Left renal cortex interstitium (tissue), 4 donors: ENCODE measurements at regions not wholly inside any gene's neighbourhood (a gene's known extent, or its start where the extent isn't known, plus 50 kb on each side); places are given as distances from the start of the nearest gene placed in this dataset.
A peak's percentile ranks its signal among the peaks of the same experiment; 100 is the strongest.
"Not testable (repeated sequence)": the region's sequence is repeated elsewhere in the genome, so short reads cannot be mapped to it uniquely, and the experiment has no call there.

Experiments
- DNase-seq, 4 donors: peaks; one replicate each; pipeline ENCODE4 v3.0.0-alpha.2; 2013; ENCODE audit warnings: low read depth in 4 of 4, low spot score in 2 of 4, missing footprints in 1 of 4

DNA sequence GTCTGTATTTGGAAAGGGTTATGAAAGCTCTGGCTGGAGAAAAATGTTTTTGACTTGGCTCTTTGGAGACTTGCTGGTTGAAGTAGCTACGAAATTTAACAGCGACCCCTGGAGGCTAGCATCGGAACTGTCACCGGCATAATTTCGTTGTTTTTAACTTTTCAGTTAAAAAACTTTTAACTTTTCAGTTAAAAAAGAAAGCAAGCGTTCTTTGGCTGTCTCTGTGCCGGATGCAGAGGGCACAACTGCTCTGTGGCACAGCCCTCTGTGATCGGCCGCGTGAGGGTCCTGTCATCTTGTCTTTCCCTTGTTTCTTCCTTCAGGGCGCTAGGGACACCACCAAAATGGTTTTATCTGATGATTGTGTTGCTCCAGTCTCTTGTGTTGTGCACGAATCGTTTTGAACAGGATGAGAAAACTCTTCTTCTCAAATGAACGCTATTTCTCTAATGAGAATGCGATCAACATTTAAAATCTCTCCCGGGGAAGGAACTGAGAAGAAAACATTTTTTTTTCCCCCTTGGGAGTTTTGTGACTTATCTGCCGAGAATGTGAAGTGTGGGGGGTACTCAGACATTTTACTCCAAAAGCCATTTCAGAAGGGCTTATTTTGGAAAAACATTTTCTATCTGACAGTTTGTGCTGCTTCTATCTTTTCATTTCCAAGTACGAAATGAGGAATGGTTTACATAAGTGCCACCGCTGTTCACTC lies 57.1 kb downstream of the ADCYAP1 start:
- peak in 2 of 4 donors; percentile 26 to 32 for DNase-seq

- DNase-seq: no peak
Measured at GRCh38 chr18:963276-963675, 58.6 kb downstream of the ADCYAP1 start.

- no peak for DNase-seq
Measured at GRCh38 chr18:965921-966758, 61.5 kb downstream of the ADCYAP1 start.

- DNase-seq: no peak
Measured at GRCh38 chr18:966759-967576, 62.3 kb downstream of the ADCYAP1 start.

DNA sequence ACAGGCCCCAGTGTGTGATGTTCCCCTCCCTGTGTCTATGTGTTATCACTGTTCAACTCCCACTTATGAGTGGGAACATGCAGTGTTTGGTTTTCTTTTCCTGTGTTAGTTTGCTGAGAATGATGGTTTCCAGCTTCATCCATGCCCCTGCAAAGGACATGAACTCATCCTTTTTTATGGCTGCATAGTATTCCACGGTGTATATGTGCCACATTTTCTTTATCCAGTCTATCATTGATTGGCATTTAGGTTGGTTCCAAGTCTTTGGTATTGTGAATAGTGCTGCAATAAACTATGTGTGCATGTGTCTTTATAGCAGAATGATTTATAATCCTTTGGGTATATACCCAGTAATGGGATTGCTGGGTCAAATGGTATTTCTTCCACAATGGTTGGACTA lies 64.2 kb downstream of the ADCYAP1 start:
- DNase-seq: not testable (repeated sequence)

DNA sequence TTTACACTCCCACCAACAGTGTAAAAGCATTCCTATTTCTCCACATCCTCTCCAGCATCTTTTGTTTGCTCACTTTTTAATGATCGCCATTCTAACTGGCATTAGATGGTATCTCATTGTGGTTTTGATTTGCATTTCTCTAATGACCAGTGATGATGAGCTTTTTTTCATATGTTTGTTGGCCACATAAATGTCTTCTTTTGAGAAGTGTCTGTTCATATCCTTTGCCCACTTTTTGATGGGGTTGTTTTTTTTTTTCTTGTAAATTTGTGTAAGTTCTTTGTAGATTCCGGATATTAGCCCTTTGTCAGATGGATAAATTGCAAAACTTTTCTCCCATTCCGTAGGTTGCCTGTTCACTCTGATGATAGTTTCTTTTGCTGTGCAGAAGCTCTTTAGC lies 64.6 kb downstream of the ADCYAP1 start:
- not testable (repeated sequence) for DNase-seq

- DNase-seq: not testable (repeated sequence)
Measured at GRCh38 chr18:974606-975005, 69.9 kb downstream of the ADCYAP1 start.

- not testable (repeated sequence) for DNase-seq
Measured at GRCh38 chr18:976393-977128, 71.9 kb downstream of the ADCYAP1 start.

DNA sequence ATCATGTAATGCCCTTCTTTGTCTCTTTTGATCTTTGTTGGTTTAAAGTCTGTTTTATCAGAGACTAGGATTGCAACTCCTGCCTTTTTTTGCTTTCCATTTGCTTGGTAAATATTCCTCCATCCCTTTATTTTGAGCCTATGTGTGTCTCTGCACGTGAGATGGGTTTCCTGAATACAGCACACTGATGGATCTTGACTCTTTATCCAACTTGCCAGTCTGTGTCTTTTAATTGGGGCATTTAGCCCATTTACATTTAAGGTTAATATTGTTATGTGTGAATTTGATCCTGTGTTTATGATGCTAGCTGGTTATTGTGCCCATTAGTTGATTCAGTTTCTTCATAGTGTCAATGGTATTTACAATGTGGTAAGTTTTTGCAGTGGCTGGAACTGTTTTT lies 72.7 kb downstream of the ADCYAP1 start:
- DNase-seq: not testable (repeated sequence)

DNA sequence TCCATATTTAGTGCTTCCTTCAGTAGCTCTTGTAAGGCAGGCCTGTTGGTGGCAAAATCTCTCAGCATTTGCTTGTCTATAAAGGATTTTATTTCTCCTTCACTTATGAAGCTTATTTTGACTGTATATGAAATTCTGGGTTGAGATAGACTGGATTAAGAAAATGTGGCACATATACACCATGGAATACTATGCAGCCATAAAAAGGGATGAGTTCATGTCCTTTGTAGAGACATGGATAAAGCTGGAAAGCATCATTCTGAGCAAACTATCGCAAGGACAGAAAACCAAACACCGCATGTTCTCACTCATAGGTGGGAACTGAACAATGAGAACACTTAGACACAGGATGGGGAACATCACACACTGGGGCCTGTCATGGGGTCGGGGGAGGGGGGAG lies 73.1 kb downstream of the ADCYAP1 start:
- DNase-seq: not testable (repeated sequence)

GRCh38 chr18:980586-980985 lies 75.9 kb downstream of the ADCYAP1 start:
- no peak for DNase-seq

- DNase-seq: no peak
Measured at GRCh38 chr18:984004-984403, 79.3 kb downstream of the ADCYAP1 start.

GRCh38 chr18:985212-985661 lies 80.6 kb downstream of the ADCYAP1 start:
- no peak for DNase-seq

DNA sequence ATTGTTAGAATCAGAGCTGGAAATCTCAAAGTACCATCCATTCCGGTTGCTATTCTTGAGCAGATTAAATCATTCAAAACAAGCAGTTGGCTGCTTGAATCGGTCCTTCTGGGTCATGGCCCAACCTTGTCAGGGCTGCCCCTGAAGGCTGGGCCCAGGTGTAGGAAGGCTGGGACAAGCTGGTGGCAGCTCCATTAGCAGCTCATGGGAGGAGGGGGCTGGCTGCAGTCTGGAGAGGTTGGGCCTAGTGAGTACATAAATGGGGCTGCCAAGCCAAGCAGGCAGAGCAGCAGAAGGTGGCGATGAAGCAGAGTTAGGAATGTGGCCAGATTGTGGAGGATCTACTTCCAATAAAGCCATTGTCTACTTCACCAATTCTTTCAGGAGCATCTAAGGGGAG lies 81.4 kb downstream of the ADCYAP1 start:
- no peak for DNase-seq

DNA sequence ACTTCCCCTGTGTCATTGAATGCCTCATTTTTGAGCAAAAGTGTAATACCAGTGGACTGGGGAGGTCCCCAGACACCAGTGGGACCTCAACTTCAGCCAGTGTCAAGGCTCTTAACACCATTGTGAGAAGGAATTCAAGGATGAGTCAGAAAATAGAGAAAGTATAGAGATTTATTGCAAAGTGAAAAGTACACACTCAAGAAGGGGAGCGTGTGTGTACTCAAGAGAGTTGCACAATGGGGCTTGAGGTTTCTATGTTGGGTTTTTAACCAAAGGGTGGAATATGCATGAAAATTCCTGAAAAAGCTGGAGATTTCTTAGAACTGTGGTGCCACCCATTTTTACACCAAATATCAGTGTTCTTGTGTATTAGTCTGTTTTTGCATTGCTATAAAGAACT lies 81.9 kb downstream of the ADCYAP1 start:
- DNase-seq: no peak

GRCh38 chr18:987325-988186 lies 82.9 kb downstream of the ADCYAP1 start:
- no peak for DNase-seq

- no peak for DNase-seq
Measured at GRCh38 chr18:989425-989824, 84.8 kb downstream of the ADCYAP1 start.

GRCh38 chr18:990197-990596 lies 85.5 kb downstream of the ADCYAP1 start:
- no peak for DNase-seq

DNA sequence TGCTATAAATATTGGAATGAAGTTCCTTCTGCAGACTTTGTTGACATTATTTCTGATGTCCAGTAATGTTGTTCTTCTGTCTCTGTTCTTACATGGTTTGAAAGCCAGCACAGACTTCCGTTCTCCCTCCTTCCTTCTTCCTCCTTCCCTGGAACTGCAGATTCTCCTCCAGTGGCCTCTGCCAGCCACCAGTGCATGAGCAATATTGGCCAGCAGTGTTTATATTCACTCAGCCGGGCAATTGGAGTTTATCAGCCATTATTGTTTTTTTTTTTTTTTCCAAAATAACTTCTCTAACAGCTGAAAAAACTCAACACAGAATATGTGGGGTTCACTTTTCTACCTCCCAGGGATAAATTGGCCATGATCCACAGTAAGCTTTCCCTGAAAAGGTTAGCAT lies 86.8 kb downstream of the ADCYAP1 start:
- DNase-seq: no peak
